ENCODE measurements at regions not wholly inside any gene's neighbourhood (a gene's known extent, or its start where the extent isn't known, plus 50 kb on each side); places are given as distances from the start of the nearest gene placed in this dataset.

- Histone ChIP-seq H3K27me3 (no peaks in the 10 kb centered on the region), H3K36me3 (no peaks in the 10 kb centered on the region), H3K9ac (no peak overlapping the region), H4K20me1 (no peaks in the 10 kb centered on the region), H3K4me2 (peak overlapping the region in 7 of 11 experiments; percentile 2 to 18 (median 13); a peak in 7 of 22 replicates), H3K27ac (peak overlapping the region in 1 of 11 experiments; percentile 18; a peak in 2 of 22 replicates), H3K9me3 (replicated peaks in 1 of 11) (no peaks in the 10 kb centered on the region; a peak in 1 of 22 replicates), H3K4me3 (no peak overlapping the region), H3K4me1 (peaks cover 0 to 21% (median 13%) of the 10 kb centered on the region in 10 experiments; a peak in 13 of 20 replicates)
- TF ChIP-seq Cebpa-rat (IDR thresholded peaks at IDR 0.05) = no peak
Measured at GRCh38 chr18:51852681-51853080, 487.3 kb upstream of the DCC start.

- H3K27ac ChIP-seq = no peak overlapping the region
- no peak overlapping the region for H3K4me3 ChIP-seq
- no peaks in the 10 kb centered on the region for H4K20me1 ChIP-seq
- H3K4me1 ChIP-seq = peaks cover 0 to 14% (median 5%) of the 10 kb centered on the region in 10 experiments; a peak in 13 of 20 replicates
- H3K4me2 ChIP-seq = no peak overlapping the region
- no peaks in the 10 kb centered on the region for H3K9me3 ChIP-seq (replicated peaks in 1 of 11)
- no peak for TF ChIP-seq Cebpa-rat (IDR thresholded peaks at IDR 0.05)
- no peaks in the 10 kb centered on the region for H3K36me3 ChIP-seq
- H3K27me3 ChIP-seq = no peaks in the 10 kb centered on the region
- no peak overlapping the region for H3K9ac ChIP-seq
Measured at GRCh38 chr18:51857989-51858388, 482.0 kb upstream of the DCC start.

GRCh38 chr18:51861046-51861445, 479.0 kb upstream of the DCC start:
- TF ChIP-seq Cebpa-rat (IDR thresholded peaks at IDR 0.05) = no peak
- H3K4me1 ChIP-seq = peaks cover 0 to 10% (median 1%) of the 10 kb centered on the region in 10 experiments; a peak in 7 of 20 replicates
- H3K9ac ChIP-seq = no peak overlapping the region
- H3K27me3 ChIP-seq = no peaks in the 10 kb centered on the region
- H3K27ac ChIP-seq = no peak overlapping the region
- no peak overlapping the region for H3K4me3 ChIP-seq
- H3K4me2 ChIP-seq = no peak overlapping the region
- H3K36me3 ChIP-seq = no peaks in the 10 kb centered on the region
- H4K20me1 ChIP-seq = no peaks in the 10 kb centered on the region
- peaks cover 0 to 15% (median 12%) of the 10 kb centered on the region in 11 experiments; a peak in 13 of 22 replicates for H3K9me3 ChIP-seq (replicated peaks in 1 of 11)

- H3K4me1 ChIP-seq = peaks cover 0 to 4% (median under 1%) of the 10 kb centered on the region in 10 experiments; a peak in 7 of 20 replicates
- no peak for TF ChIP-seq Cebpa-rat (IDR thresholded peaks at IDR 0.05)
Measured at GRCh38 chr18:51862051-51862715, 477.8 kb upstream of the DCC start.

GRCh38 chr18:51864219-51864965, 475.6 kb upstream of the DCC start:
- no peak overlapping the region for H3K4me3 ChIP-seq
- no peak overlapping the region for H3K4me2 ChIP-seq
- no peaks in the 10 kb centered on the region for H4K20me1 ChIP-seq
- peaks cover 0 to 15% (median 12%) of the 10 kb centered on the region in 11 experiments; a peak in 13 of 22 replicates for H3K9me3 ChIP-seq (replicated peaks in 1 of 11)
- no peak overlapping the region for H3K9ac ChIP-seq
- no peaks in the 10 kb centered on the region for H3K27me3 ChIP-seq
- TF ChIP-seq Cebpa-rat (IDR thresholded peaks at IDR 0.05) = no peak
- H3K36me3 ChIP-seq = no peaks in the 10 kb centered on the region
- no peak overlapping the region for H3K27ac ChIP-seq
- no peaks in the 10 kb centered on the region for H3K4me1 ChIP-seq

More at GRCh38 chr18:51862051-51862715, 477.8 kb upstream of the DCC start:
- no peak overlapping the region for H3K9ac ChIP-seq
- no peak overlapping the region for H3K27ac ChIP-seq
- H4K20me1 ChIP-seq = no peaks in the 10 kb centered on the region
- H3K9me3 ChIP-seq (replicated peaks in 1 of 11) = peaks cover 0 to 15% (median 12%) of the 10 kb centered on the region in 11 experiments; a peak in 13 of 22 replicates
- no peaks in the 10 kb centered on the region for H3K27me3 ChIP-seq
- no peak overlapping the region; a peak in 1 of 22 replicates for H3K4me2 ChIP-seq
- no peak overlapping the region for H3K4me3 ChIP-seq
- no peaks in the 10 kb centered on the region for H3K36me3 ChIP-seq

GRCh38 chr18:51865538-51865937, 474.5 kb upstream of the DCC start:
- Histone ChIP-seq H3K36me3 (no peaks in the 10 kb centered on the region), H4K20me1 (no peaks in the 10 kb centered on the region), H3K27me3 (no peaks in the 10 kb centered on the region), H3K27ac (no peak overlapping the region), H3K9ac (no peak overlapping the region), H3K4me2 (no peak overlapping the region), H3K9me3 (replicated peaks in 1 of 11) (peaks cover 0 to 15% (median 12%) of the 10 kb centered on the region in 11 experiments; a peak in 13 of 22 replicates), H3K4me3 (no peak overlapping the region), H3K4me1 (no peaks in the 10 kb centered on the region)
- no peak for TF ChIP-seq Cebpa-rat (IDR thresholded peaks at IDR 0.05)

GRCh38 chr18:51867767-51868166, 472.2 kb upstream of the DCC start:
- Histone ChIP-seq H4K20me1 (no peaks in the 10 kb centered on the region), H3K4me2 (no peak overlapping the region), H3K4me1 (no peaks in the 10 kb centered on the region), H3K27me3 (no peaks in the 10 kb centered on the region), H3K27ac (no peak overlapping the region), H3K4me3 (no peak overlapping the region), H3K9ac (no peak overlapping the region), H3K9me3 (replicated peaks in 1 of 11) (peaks cover 0 to 15% (median 12%) of the 10 kb centered on the region in 11 experiments; a peak in 13 of 22 replicates), H3K36me3 (no peaks in the 10 kb centered on the region)
- TF ChIP-seq Cebpa-rat (IDR thresholded peaks at IDR 0.05) = no peak

GRCh38 chr18:51878724-51879123, 461.3 kb upstream of the DCC start:
- no peak for TF ChIP-seq Cebpa-rat (IDR thresholded peaks at IDR 0.05)
- H3K9me3 ChIP-seq (replicated peaks in 1 of 11) = peaks cover 0 to 6% (median 0%) of the 10 kb centered on the region in 11 experiments; a peak in 5 of 22 replicates
- no peak overlapping the region for H3K27ac ChIP-seq
- H3K9ac ChIP-seq = no peak overlapping the region
- peaks cover 0 to 11% (median 0%) of the 10 kb centered on the region in 10 experiments; a peak in 7 of 20 replicates for H3K4me1 ChIP-seq
- no peaks in the 10 kb centered on the region for H3K36me3 ChIP-seq
- no peak overlapping the region for H3K4me2 ChIP-seq
- H3K4me3 ChIP-seq = no peak overlapping the region
- H4K20me1 ChIP-seq = no peaks in the 10 kb centered on the region
- no peaks in the 10 kb centered on the region for H3K27me3 ChIP-seq

GRCh38 chr18:51879329-51879728, 460.7 kb upstream of the DCC start:
- Histone ChIP-seq H3K27me3 (no peaks in the 10 kb centered on the region), H3K27ac (no peak overlapping the region), H3K4me2 (no peak overlapping the region), H3K9me3 (replicated peaks in 1 of 11) (peaks cover 0 to 6% (median 0%) of the 10 kb centered on the region in 11 experiments; a peak in 3 of 22 replicates), H4K20me1 (no peaks in the 10 kb centered on the region), H3K36me3 (no peaks in the 10 kb centered on the region), H3K4me3 (no peak overlapping the region), H3K9ac (no peak overlapping the region), H3K4me1 (peaks cover 0 to 11% (median 0%) of the 10 kb centered on the region in 10 experiments; a peak in 7 of 20 replicates)
- no peak for TF ChIP-seq Cebpa-rat (IDR thresholded peaks at IDR 0.05)
